Stimulated activated CD4-positive, alpha-beta T cell treated with anti-CD3 and anti-CD28 coated beads, TNF-alpha, amount 100 ng/mL, for 1 hour (primary cell): ENCODE measurements at regions not wholly inside any gene's neighbourhood (a gene's known extent, or its start where the extent isn't known, plus 50 kb on each side); places are given as distances from the start of the nearest gene placed in this dataset.
"Not testable (repeated sequence)": the region's sequence is repeated elsewhere in the genome, so short reads cannot be mapped to it uniquely, and the experiment has no call there.

Experiments used
- DNase-seq, 3 donors: peaks; one replicate each; pipeline ENCODE4 v3.0.0-alpha.2; 2020; ENCODE audit warnings: low read depth in 3 of 3, low spot score in 1 of 3

DNA sequence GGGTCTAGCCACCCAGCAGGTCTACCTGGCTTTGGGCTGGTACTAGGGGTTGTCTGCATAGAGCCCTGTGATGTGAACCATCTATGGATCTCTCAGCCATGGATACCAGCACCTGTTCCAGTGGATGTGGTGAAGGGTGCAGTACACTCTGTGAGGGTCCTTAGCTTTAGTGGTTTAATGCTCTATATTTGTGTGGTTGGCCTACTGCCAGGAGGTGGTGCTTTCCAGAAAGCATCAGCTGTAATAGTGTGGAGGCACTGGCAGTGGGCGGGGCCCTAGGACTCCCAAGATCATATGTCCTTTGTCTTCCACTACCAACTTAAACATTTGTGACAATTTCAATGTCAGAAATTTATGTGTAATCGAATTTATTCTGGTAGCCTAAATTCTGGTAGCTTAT lies 1065.1 kb downstream of the RPIA start:
- DNase-seq = not testable (repeated sequence)

DNA sequence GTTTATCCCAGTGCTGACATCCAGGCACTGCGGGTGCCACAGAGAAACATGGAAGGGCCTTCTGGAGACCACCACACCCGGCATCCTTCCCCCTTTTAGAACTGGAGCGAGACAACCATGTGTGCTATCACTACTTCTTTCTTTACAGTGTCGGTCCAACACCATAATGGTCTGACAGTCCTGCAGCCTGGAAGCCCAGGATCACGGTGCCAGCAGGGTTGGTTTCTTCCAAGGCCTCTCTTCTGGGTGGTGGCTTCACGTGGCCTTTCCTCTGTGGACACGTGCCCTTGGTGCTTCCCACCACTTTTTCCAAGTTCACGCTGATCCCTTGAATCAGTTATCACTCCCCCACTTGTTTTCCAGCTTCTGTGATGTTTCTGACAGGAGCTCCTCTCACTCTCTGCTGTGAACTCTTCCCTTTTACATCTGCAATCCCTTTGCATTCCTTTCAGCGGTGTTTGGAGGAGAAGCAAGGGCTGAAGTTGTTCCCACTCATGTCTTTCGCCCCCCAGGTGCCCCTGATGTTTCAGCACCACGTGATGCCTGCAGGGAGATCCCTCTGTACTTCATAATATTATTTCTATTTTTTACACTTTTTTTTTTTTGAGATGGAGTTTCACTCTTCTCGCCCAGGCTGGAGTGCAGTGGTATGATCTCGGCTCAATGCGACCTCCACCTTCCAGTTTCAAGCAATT lies 1067.0 kb downstream of the RPIA start:
- not testable (repeated sequence) for DNase-seq

DNA sequence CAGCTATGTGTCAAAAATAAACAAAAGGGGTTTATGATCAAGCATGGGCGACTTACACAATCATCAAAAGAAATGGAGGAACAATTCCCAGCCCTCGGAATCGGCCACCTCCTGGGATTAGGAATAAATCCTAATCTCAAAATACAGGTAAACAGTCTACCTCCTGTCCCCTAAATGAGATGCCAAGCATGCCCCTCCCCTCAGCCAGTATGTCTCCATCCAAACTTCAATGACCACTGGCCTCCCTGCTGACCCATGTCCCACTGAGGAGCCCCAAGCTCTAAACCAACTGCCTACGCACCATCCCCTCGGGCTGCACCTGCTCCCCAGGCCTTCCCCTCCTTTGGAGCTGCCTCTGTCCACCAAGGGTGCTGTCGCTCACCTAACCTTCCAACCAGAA lies 1069.3 kb downstream of the RPIA start:
- DNase-seq = not testable (repeated sequence)

DNA sequence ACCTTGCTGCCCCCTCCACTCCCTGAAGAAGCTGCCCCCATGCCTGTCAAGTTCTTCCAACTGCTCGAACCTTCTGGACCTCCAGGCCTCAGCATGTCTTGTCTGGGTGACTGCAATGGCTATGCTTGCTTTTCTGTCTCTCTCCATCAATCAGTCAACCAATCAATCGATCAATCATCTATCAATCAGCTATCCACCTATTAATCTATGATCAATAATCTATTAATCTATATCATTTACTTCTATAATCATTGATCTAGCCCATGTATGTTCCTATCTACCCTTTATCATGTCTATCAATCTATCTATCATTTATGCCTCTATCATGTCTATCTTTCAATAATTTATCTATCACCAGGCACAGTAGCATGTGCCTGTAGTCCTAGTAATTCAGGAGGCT lies 1069.7 kb downstream of the RPIA start:
- DNase-seq = not testable (repeated sequence)

DNA sequence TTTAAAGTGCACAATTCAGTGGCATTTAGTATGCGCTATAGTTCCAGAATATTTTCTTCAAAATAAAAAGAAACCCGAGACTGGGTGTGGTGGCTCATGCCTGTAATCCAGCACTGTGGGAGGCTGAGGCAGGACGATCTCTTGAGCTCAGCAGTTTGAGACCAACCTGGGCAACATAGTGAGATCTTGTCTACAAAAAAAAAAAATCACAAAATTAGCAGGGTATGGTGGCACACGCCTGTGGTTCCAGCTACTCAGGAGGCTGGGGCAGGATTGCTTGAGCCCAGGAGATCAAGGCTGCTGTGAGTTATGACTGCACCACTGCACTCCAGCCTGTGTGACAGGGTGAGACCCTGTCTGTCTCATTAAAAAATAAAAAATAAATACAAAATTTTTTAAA lies 1070.4 kb downstream of the RPIA start:
- not testable (repeated sequence) for DNase-seq

DNA sequence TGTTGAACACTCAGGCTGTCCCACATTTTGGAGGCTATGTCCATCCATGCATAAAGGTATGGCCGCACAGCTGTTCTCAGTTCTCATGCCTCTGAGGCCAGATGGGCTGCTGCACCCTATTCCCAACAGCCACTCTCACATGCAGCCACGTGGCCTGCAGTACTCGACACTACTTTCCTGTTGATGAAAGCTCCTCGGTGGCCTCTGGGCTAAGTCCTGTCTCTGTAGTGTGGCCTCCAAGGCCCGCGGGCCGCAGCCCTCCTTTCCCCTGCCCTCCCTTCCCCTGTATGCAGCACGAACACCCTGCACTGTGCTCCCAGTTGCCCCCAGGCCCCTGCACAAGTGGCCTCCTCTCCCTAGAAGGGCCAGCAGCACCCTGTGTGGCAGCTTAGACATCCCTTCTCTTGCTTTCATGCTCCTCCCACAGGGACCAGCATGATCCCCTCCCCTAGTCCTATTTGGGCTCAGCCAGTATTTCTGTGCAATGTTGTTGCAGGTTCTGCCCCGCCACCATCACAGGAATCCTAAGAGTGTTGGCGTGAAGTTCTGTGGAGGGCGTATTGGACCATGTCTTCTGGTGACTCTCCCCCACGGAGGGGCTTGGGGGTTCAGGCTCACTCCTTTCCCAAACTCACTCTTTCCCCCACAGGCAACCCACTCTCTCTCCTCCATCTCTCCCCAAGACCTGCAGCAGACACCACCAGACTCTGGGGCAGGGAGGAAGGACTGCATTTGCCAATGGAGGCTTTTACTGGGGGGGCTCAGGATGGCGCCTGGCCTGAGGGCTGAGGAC lies 1071.2 kb downstream of the RPIA start:
- not testable (repeated sequence) for DNase-seq

DNA sequence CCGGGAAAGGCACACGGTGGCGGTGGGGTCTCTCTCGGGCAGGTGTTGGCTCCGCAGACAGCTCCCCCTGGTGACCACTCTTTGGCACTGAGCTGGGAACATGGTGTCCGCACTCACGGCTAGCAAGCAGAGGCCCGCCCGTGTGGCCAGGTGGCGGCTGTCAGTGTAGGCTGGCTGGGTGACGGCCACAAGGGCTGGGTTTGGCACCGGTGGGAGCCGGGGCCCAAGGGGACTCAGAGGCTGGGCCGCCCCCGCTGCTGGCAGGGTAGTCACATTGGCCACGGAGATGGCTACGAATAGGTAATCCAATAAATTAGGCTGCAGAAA lies 1071.7 kb downstream of the RPIA start:
- no peak for DNase-seq

DNA sequence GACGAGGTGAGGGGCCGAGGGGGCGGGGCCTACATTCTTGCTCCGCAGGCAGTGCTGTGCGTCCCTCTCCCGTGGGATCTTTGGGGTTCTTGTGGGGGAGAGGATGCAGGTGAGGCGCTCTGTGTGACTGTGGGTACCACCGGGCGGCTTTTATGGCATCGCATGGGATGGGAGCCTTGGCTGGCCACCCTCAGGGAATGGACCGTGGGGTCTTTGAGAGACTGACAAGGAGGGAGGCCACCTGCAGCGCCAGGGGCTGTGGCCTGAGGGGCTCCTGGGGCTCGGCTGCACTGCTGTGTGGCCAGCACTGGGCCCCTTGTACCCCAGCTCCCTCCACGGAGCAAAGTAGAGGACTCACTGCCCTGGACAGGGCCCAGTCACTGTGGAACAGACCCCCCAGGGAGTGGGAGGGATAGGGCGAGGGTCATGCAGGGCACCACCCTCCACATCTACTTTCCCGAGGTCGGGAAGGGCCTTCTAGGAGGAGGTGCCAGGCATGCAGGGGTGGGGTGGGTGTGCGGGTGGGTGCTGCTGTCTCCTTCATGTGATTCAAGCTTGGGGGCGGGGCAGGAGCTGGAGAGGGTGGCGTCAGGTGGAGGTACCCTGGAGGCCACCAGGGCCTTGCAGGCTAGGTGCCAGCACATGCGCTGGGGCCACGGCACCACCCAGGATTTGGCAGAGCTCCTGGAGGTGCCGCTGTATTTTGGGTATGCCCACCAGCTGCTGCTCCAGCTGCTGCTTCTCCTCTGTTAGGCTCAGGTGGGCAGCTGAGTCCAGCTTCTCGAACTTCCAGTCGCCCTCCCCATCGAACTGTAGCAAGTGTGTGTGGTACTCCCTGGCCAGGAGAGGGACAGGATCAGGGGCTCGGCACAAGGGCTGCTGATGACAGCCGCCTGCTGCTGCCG lies 1072.4 kb downstream of the RPIA start:
- no peak for DNase-seq

DNA sequence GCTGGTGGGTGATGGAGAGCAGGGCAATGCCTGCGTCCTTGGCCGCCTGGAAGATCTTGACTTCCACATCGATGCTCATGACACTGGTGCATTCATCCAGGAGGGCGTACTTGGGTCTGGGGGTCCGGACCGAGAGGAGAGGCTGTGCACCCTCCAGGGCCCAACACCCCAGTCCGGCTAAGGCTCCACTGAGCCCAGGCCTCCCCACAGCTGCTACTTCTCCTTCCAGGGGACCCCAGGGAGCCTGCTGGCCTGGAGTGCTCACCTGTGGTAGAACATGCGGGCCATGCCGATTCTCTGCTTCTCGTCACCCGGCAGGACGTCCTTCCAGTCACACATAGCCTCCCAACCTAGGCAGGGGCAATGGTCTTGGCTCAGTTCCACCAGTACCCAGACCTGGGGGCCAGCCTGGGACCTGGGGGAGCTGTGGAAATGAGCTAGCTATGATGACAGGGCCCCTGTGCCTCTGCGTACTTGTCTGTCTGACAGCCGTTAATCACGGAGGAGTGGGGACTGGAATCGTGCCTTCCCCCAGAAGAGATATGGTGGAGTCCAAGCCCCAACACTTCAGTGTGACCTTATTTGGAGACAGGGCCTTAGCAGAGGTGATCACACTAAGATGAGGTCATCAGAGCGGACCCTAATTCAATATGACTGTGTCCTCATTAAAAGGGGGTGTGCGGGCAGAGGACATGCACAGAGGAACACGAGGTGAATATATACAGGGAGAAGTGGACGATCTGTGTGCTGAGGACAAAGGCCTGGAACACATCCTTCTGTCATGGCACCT lies 1073.3 kb downstream of the RPIA start:
- DNase-seq = not testable (repeated sequence)

DNA sequence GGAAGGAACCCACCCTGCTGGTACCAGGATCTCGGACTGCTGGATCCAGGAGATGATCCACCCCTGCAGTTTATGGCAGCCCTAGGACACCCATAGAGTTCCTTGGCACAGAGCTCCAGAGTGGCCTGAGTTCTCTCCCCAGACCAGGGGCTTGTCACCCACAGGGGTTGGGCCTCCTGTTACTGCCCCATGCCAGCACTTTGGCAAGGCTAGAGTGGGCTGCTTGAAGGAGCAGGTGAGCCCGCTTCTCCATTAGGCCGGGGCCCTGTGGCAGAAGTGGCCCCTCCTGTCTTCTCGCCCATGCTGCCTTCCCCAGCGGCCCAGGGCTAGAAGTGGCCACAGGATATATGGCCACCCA lies 1073.9 kb downstream of the RPIA start:
- DNase-seq = not testable (repeated sequence)

DNA sequence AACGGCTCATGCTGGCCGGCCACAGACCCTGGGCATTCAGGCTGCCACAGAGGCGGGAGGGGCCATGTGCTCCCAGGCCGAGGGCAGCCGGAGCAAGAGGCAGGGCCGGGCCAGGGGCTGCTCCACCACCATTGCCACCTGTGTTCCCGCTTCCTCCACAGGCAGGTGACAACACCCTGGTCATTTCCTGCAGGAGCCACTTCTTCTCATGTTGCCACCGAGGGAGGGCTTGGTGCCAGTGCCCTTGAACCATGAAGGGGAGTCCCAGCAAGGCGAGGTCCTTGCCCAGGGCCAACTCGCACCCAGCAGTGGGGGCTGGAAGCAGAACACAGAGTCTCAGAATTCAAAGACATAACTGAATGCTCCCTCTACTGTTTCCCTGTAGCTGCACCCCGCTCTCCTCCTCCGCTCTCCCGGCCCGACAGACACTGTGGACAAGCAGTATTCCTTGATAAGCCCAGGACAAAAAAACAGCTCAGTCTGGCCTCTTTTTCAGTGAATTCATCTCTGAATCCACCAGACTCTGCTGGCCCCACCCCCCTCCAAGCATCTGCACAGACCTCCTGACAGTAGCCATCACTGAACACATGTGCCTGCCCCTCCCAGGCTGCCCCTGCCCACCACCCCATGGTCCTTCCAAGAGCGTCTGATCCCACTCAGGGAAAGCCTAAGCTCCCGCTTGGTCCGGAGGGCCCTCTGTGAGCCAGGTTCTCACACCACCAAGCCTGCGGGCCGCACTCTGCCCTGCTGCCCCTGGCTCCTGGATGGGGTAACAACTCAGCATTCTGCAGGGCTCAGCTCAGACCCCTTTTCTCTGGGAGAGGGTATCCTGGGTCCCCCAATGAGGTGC lies 1074.9 kb downstream of the RPIA start:
- DNase-seq = not testable (repeated sequence)

DNA sequence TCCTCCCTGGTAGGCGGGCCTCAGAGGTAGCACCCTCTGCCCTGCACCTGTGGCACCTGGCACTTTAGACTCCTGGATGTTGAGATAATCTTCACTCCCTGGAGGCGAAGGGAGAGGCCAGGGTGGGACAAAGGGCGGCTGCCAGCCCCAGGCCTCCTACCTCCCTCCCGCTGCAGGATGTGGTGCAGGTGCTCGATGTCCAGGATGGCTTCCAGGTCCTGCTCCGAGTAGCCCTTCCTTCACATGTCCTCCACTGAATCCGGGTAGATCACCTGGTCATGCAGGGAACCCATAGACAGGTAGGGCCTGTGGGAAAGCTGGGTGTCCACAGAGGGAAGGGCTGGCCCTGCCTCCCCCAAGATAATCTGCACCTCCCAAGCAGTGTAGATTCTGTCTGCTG lies 1075.6 kb downstream of the RPIA start:
- not testable (repeated sequence) for DNase-seq

DNA sequence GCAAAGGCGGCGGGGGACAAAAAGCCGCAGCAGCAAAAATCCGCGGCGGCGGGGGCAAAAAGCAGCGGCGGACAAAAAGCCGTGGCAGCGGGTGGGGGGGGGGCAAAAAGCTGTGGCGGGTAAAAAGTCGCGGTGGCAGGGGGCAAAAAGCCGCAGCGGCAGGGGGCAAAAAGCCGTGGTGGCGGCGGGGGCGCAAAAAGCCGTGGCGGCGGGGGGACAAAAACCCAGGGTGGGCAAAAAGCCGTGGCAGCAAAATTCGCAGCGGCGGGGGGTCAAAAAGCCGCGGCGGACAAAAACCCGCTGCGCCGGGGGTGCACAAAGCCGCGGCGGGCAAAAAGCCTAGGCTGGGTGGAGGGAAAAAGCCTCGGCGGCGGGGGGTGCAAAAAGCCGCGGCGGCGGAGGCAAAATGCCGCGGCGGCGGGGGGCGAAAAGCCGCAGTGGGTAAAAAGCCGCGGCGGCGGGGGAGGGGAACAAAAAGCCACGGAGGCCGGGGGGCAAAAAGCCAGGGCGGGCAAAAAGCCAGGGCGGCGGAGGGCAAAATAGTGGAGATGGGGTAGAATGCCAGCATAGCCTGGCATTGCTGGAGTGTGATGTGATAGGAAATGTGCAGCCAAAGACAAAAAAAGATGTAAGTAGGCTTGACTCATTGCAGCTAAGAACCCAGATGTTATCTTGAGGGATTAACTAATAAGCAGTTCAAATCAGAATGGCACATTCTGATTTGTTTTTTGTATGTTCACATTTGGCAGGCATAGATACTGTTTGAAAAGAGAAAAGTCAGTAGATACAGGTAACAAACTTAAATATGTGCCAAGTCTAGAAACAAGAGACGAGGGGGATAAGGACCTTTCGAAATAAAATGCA lies 1076.3 kb downstream of the RPIA start:
- DNase-seq = no peak

DNA sequence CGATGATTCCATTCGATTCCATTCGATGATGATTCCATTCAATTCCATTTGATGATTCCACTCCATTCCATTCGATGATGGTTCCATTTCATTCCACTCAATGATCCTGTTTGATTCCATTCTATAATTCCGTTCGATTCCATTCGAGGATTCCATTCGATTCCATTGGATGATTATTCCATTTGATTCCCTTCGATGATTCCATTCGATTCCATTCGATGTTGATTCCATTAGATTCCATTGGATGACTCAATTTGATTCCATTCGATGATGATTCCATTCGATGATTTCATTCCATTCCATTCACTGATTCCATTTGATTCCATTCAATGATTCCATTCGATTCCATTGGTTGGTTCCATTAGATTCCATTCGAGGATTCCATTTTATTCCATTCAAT lies 1084.4 kb downstream of the RPIA start:
- DNase-seq = no peak

DNA sequence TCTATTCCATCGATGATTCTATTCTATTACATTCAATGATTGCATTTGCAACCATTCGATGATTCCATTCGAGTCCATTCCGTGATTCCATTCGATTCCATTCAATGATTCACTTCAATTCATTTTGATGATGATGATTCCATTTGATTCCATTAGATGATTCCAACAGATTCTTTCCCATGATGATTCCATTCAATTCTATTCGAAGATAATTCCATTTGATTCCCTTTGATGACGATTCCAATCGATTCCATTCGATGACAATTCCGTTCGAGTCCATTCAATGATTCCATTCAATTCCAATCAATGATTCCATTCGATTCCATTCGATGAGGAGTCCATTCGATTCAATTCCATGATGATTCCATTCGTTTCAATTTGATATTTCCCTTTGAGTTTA lies 1088.8 kb downstream of the RPIA start:
- no peak for DNase-seq

DNA sequence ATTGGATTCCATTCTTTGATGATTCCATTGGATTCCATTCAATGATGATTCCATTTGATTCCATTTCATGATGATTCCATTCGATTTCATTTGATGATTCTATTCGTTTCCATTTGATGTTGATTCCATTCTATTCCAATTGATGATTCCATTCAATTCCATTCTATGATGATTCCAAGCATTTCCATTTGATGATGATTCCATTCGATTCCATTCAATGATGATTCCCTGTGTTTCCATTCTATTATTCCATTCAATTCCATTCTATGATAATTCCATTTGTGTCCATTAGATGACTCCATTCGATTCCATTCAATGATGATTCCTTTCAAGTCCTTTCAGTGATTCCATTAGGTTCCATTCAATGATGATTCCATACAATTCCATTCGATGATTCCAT lies 1090.5 kb downstream of the RPIA start:
- DNase-seq = no peak

DNA sequence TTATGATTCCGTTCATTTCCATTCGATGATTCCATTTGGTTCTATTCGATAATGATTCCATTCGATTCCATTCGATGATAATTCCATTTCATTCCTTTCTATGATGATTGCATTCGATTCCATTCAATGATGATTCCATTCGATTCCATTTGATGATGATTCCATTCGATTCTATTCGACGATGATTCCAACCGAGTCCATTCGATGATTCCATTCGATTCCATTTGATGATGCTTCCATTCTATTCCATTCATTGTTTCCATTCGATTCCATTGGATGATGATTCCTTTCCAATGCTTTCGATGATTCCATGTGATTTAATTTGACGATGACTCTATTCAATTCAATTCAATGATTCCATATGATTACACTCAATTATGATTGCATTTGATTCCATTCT lies 1093.5 kb downstream of the RPIA start:
- no peak for DNase-seq

DNA sequence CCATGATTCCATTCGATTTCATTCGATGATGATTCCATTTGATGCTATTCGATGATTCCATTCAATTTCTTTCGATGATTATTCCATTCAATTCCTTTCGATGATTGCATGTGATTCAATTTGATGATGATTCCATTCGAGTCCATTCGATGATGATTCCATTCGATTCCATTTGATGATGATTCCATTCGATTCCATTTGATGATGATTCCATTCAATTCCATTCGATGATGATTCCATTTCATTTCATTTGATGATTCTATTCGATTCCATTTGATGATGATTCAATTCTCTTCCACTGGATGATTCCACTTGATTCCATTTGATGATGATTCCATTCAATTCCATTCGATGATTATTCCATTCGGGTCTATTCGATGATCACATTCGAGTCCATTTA lies 1094.1 kb downstream of the RPIA start:
- not testable (repeated sequence) for DNase-seq

DNA sequence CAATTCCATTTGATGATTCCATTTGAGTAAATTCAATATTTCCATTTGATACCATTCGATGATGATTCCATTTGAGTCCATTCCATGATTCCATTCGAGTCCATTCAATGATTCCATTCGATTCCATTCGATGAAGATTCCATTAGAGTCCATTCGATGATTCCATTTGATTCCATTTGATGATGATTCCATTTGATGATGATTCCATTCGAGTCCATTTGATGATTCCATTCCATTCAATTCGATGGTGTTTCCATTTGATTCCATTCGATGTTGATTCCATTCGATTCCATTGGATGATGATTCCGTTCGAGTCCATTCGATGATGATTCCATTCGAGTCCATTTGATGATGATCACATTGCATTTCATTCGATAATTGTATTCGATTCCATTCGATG lies 1095.2 kb downstream of the RPIA start:
- not testable (repeated sequence) for DNase-seq
